Gastrocnemius medialis (tissue), 4 donors: ENCODE measurements at regions not wholly inside any gene's neighbourhood (a gene's known extent, or its start where the extent isn't known, plus 50 kb on each side); places are given as distances from the start of the nearest gene placed in this dataset.

Experiments
- ATAC-seq, 2 donors: fragments of 150-250 bp; one replicate each; pipeline ENCODE4 v1.9.1; 2016
- DNase-seq, 2 donors: peaks; one replicate each; pipeline ENCODE4 v3.0.0-alpha.2; 2019
- H3K27ac ChIP-seq, 4 donors: fragments of 200-600 bp; sonication (generic); 1 replicate in 1 of 4; 2 replicates in 3 of 4; pipeline ENCODE4 v1.5.1; 2016 to 2018; ENCODE audit warnings: mild to moderate bottlenecking in 2 of 4, moderate library complexity in 1 of 4
- H3K27me3 ChIP-seq, 3 donors: fragments of 200-600 bp; sonication (generic) in 2 of 3; 1 replicate in 1 of 3; 2 replicates in 2 of 3; pipeline versions ENCODE4 v1.5.1 to v1.6.0; 2016 to 2019; ENCODE audit warnings: mild to moderate bottlenecking in 1 of 3, moderate library complexity in 1 of 3
- H3K36me3 ChIP-seq, 2 donors: fragments of 200-600 bp; sonication (generic) in 1 of 2; one replicate each; pipeline ENCODE4 v1.5.1; 2017 to 2018
- H3K4me1 ChIP-seq, 2 donors: fragments of 200-600 bp; sonication (generic) in 1 of 2; one replicate each; pipeline ENCODE4 v1.5.1; 2016 to 2017; ENCODE audit warnings: mild to moderate bottlenecking in 2 of 2
- H3K4me3 ChIP-seq, 4 donors: fragments of 200-600 bp; sonication (generic) in 3 of 4; 1 replicate in 1 of 4; 2 replicates in 3 of 4; pipeline ENCODE4 v1.5.1; 2016 to 2019; ENCODE audit warnings: mild to moderate bottlenecking in 2 of 4
- H3K9me3 ChIP-seq, 3 donors: fragments of 200-600 bp; sonication (generic) in 2 of 3; 1 replicate in 1 of 3; 2 replicates in 2 of 3; pipeline ENCODE4 v1.5.1; 2016 to 2019
- POLR2A ChIP-seq, 2 donors: fragments of 450-650 bp; IDR thresholded peaks; one replicate each; pipeline ENCODE4 v1.6.1; 2017; ENCODE audit warnings: antibody characterized with exemption in 2 of 2, mild to moderate bottlenecking in 2 of 2, moderate library complexity in 2 of 2
- in situ Hi-C, 4 donors: fragments of 200-750 bp; cut with MboI; loops; one replicate each; pipeline versions ENCODE4 v1.15.0 to v1.8.0; 2017; ENCODE audit warnings: low sequenced_read_pairs in 4 of 4
- intact Hi-C: fragments of 100-400 bp; cut with DNase I; formaldehyde crosslinking; loops from one replicate; pipeline ENCODE4 v1.15.1; 2023; ENCODE audit warnings: low total_unique reads
- TF ChIP-seq, protein P1 (sequence below), 5 experiments: fragments of 450-650 bp in 3 of 5; fragments of 200-600 bp in 2 of 5; sonication (generic) in 2 of 5; IDR thresholded peaks in 4 of 5; conservative IDR thresholded peaks in 1 of 5; 1 replicate in 4 of 5; 2 replicates in 1 of 5; pipeline ENCODE4 v1.5.1; 2016 to 2019; ENCODE audit warnings: antibody characterized with exemption in 5 of 5, mild to moderate bottlenecking in 3 of 5, moderate library complexity in 3 of 5

DNA sequence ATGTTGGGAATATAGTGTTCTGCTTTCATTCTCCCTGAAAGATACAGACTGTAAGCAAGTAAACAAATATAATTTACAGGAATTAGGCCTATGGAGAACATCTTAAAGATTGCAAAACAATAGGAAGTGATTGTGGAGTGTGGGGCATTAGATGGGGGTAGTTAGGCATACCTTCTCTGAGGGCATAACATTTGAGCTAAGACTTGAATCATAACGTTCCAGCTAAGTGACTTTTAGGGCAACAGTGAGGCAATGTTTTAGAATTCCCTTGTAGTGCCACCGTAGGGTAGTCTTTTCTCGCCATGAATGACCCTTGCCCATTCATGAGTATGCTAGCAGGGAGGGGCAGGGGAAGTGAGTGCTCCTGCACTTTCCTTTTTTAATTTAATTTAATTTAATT is 173.3 kb downstream of the SPATA31D1 start:
- TF ChIP-seq, protein P1, sequence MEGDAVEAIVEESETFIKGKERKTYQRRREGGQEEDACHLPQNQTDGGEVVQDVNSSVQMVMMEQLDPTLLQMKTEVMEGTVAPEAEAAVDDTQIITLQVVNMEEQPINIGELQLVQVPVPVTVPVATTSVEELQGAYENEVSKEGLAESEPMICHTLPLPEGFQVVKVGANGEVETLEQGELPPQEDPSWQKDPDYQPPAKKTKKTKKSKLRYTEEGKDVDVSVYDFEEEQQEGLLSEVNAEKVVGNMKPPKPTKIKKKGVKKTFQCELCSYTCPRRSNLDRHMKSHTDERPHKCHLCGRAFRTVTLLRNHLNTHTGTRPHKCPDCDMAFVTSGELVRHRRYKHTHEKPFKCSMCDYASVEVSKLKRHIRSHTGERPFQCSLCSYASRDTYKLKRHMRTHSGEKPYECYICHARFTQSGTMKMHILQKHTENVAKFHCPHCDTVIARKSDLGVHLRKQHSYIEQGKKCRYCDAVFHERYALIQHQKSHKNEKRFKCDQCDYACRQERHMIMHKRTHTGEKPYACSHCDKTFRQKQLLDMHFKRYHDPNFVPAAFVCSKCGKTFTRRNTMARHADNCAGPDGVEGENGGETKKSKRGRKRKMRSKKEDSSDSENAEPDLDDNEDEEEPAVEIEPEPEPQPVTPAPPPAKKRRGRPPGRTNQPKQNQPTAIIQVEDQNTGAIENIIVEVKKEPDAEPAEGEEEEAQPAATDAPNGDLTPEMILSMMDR (IDR thresholded peaks at IDR 0.05 in 4 of 5, conservative IDR thresholded peaks at IDR 0.05 in 1 of 5): no peak
- no peak for TF ChIP-seq POLR2A (IDR thresholded peaks at IDR 0.05)
- ATAC-seq: no peak
- no peak overlapping the region for H3K27ac ChIP-seq

DNA sequence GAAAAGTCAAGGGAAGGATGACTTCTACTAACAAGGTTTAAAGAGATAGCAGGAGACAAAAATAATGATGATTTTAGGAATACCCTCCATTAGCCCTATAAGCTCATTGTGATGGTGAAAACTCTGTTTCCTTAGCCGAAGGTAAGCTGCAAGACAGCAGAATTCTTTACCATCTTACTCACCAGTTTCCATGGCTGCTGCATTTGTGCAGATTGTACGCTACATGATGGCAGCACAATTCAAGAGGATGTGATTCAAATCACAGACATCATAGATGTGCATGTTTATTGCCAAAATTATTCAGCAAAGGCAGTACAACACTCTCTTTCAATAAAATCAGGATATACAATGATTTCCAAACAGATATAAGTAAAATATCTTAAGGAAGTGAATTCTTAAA is 175.6 kb downstream of the SPATA31D1 start:
- TF ChIP-seq, protein P1 (IDR thresholded peaks at IDR 0.05 in 4 of 5, conservative IDR thresholded peaks at IDR 0.05 in 1 of 5): no peak
- no peaks in the 10 kb centered on the region for H3K27me3 ChIP-seq

More for the DNA sequence above, 173.3 kb downstream of the SPATA31D1 start:
- intact Hi-C loops: no loop called here
- in situ Hi-C loops: no loop called here
- no peak overlapping the region for H3K4me3 ChIP-seq
- H3K27me3 ChIP-seq: no peaks in the 10 kb centered on the region
- no peaks in the 10 kb centered on the region for H3K9me3 ChIP-seq
- no peaks in the 10 kb centered on the region for H3K4me1 ChIP-seq
- no peaks in the 10 kb centered on the region for H3K36me3 ChIP-seq
- no peak for DNase-seq

DNA sequence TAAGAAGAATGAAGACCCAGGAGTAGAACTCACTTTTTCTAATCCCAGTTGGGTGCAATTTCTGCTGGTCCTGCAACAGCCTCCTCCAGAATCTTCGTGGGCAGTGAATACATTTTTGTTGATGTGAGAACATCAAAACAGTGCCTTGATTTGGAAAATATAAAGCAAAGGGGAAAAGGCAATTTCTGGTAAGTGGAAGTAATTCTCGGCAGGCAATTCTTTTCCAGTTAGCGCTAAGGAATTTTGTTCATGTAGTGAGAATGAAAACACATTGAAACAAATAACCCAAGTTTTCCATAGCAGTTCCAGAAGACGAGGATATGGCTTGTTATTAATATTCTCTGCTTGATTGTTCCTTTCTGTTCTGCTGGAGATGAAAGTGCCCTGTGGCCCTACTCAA is 178.7 kb downstream of the SPATA31D1 start:
- intact Hi-C loops: no loop called here

More for the DNA sequence above, 175.6 kb downstream of the SPATA31D1 start:
- Histone ChIP-seq H3K4me3 (no peak overlapping the region), H3K4me1 (no peaks in the 10 kb centered on the region), H3K36me3 (no peaks in the 10 kb centered on the region), H3K9me3 (no peaks in the 10 kb centered on the region), H3K27ac (no peak overlapping the region)
- no peak for DNase-seq
- intact Hi-C loops (no loop called here), in situ Hi-C loops (no loop called here)
- ATAC-seq: no peak

DNA sequence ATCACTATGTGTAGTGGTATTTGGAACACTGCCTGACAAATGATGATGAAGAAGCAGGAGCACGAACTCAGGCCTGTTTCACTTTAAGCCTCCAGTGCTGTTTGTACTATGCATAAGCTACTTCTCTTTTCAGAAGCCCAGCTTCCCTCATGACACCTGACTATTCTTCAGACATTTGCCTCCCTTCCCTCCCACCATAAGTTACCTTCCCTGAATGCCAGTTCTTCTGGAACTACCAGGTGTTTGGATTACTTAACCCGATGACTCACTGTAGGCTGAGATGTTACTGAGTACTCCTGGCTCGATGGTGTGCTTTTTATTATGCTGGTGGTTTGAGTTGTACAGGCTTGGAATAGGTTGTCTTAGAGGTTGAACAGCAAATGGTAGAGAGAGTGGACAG is 180.0 kb downstream of the SPATA31D1 start:
- H3K4me3 ChIP-seq: no peak overlapping the region
- no peaks in the 10 kb centered on the region for H3K9me3 ChIP-seq
- H3K27me3 ChIP-seq: no peaks in the 10 kb centered on the region
- in situ Hi-C loops (no loop called here), intact Hi-C loops (no loop called here)
- ATAC-seq: peak; percentile 75 to 77
- H3K27ac ChIP-seq: no peak overlapping the region
- no peak for TF ChIP-seq POLR2A (IDR thresholded peaks at IDR 0.05)
- TF ChIP-seq, protein P1 (IDR thresholded peaks at IDR 0.05 in 4 of 5, conservative IDR thresholded peaks at IDR 0.05 in 1 of 5): no peak
- DNase-seq: peak in 1 of 2 donors; percentile 8
- H3K4me1 ChIP-seq: no peaks in the 10 kb centered on the region
- no peaks in the 10 kb centered on the region for H3K36me3 ChIP-seq

More for the DNA sequence above, 178.7 kb downstream of the SPATA31D1 start:
- Histone ChIP-seq H3K27me3 (no peaks in the 10 kb centered on the region), H3K4me1 (no peaks in the 10 kb centered on the region), H3K9me3 (no peaks in the 10 kb centered on the region), H3K36me3 (no peaks in the 10 kb centered on the region), H3K4me3 (no peak overlapping the region), H3K27ac (no peak overlapping the region)
- in situ Hi-C loops: no loop called here
- TF ChIP-seq POLR2A (IDR thresholded peaks at IDR 0.05): no peak
- TF ChIP-seq, protein P1 (IDR thresholded peaks at IDR 0.05 in 4 of 5, conservative IDR thresholded peaks at IDR 0.05 in 1 of 5): no peak
- ATAC-seq (no peak), DNase-seq (no peak)

DNA sequence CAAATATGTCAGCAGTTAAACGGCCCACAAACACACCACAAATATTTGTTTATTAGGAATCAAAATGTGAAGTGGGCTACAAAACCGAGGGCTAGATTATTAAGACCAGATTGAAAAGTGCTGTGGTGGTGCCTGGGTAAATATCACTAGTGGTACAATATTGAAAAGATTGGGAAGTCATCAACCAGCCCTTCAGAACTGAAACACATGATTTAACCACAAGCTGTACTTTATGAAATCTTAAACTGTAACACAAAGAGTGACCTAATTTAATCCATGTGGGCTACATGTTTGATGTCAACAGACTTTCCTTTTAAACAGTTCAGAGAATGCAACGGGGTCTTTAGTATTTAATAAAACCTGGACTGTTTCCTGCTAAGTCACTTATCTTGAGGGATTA is 182.3 kb downstream of the SPATA31D1 start:
- TF ChIP-seq, protein P1 (IDR thresholded peaks at IDR 0.05 in 4 of 5, conservative IDR thresholded peaks at IDR 0.05 in 1 of 5): no peak
- no peak for TF ChIP-seq POLR2A (IDR thresholded peaks at IDR 0.05)
- Histone ChIP-seq H3K4me1 (no peaks in the 10 kb centered on the region), H3K4me3 (no peak overlapping the region), H3K27ac (no peak overlapping the region), H3K27me3 (no peaks in the 10 kb centered on the region), H3K36me3 (no peaks in the 10 kb centered on the region), H3K9me3 (no peaks in the 10 kb centered on the region)
- no peak for DNase-seq
- in situ Hi-C loops: no loop called here
- ATAC-seq: no peak
- intact Hi-C loops: no loop called here
